HuH-7 (cell line): ENCODE measurements at regions not wholly inside any gene's neighbourhood (a gene's known extent, or its start where the extent isn't known, plus 50 kb on each side); places are given as distances from the start of the nearest gene placed in this dataset.

Experiments used
- DNase-seq: peaks from one replicate; pipeline ENCODE4 v3.0.0; 2011; ENCODE audit warnings: low spot score

DNA sequence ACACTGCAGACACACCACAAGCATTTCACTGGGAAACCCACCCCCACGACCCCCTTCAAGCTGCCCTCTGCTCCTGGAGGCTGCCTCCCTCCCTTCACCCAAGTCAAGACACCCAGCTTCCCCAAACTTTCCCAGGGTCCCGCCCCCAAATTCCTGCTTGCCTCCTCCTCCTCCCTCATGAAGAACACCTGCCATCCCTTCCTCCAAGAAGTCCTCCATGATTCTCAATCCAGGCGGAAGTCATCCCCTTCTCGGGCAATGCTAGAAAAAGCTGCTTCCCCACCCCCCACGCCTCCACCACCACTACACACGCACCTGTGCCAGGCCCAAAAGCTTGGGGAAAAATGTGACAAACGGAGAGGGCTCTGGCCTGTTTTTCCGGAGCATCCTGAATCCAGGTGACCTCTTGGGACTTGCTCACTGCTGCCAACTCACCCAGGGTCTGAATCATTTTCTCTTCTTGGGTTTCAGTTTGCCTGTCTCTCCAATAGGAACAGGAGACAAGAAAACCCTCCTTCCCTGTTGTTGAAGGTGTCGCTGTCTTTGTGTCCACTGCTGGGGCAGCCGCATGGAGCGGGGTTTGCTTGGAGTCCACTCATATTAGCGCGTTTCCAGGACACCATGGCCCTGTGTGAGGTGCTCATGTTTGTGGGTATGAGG, 101.0 kb upstream of the CASZ1 start:
- no peak for DNase-seq

DNA sequence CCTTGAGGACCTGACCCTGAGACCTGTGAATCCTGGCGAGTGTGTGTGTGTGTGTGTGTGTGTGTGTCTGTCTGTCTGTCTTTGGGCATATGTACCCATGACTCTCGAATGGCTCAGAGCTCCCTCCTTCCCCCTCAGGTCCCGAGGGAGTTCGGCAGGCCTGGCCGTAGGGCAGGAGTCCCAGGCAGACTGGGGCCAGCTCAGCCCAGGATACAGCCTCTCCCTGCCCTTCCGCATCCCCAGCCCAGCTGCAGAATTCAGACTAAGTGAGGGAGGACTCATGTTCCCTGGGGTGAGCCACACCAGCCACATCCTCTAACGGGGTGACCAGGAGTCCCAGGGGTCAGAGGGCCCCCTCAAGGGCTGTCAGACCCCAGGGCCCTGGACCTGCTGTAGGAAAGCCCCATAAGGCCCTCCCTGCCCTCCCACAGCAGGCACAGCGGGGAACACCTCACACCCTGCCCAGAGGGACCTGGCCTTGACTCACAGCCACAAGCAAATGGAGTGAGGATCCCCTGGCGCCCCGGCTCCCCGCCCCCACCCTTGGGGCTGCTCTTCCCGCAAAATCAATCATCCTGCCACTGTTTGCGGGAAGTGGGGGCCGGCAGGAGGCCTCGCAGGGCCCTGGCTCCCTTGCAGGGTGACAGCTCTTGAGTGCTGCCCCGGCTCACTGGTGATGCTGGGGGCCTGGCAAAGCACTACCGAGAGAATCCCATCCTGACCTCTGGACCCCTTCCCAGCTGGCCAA, 101.7 kb upstream of the CASZ1 start:
- DNase-seq = no peak

DNA sequence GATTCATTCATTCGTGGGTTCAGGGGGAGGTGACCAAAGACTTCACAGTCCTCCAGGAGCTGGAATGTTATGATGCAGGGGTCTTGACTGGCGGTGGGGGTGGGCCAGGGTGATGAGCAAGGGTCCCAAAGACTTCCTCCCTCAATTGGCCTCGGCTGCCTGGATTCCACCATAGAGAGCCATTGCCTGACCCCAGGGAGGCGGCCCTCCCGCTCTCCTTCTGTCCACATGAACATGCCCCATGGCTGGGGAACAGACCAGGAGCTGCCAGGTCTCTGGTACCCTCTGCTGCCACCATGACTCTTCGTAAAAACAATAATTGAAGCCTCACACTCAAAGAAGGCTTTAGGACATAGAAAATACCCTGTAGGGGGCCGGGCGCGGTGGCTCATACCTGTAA, 102.5 kb upstream of the CASZ1 start:
- DNase-seq = no peak

DNA sequence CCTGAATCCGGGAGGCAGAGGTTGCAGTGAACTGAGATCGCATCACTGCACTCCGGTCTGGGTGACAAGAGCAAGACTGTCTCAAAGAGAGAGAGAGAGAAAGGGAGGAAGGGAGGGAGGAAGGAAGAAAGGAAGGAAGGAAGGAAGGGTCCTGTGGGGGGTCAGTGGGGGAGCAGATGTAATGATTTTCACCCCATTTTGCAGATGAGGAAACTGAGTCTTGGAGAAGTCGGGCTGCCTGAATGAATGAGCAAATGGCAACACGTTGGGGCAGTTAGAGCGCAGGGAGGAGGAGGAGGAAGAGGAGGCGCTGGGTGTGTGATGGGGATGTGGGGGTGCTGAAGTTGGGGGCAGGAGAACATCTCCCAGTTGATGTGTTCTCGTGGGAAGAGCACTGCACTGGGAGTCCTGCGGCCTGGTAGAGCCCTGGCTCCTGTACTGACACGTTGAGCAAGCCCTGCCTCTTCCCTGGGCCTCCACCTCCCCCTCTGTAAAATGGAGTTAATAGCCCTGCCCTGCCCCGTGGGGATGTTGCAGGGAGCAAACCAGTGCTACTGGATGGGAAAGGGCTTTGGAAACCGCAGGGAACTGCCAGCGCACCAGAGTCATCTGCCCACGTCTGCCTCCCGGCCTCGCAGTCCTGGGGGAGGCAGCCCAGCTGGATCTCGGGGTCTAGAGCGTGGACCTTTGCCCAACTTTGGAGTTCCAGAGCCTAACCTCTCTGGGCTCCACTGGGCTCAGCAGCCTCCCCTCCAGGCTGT, 103.2 kb upstream of the CASZ1 start:
- DNase-seq = no peak

DNA sequence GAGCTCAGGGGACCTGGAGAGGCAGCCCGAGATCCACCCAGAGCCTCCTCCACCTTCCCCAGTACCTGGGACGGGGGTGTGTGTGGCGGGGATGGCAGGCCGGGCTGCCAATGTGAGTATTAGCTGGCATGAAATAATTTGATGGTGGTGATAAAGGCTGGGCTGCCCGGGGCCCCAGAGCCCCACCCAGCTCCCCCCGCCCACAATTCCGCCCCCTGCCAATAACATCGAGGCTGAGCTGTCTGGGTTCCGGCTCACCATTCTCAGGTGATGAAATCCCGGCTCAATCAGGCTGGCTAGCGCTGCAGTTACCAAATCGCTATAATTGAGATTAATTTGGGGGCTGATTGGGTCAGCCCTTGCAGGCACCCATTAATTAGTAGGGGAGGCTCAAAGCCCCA, 103.8 kb upstream of the CASZ1 start:
- no peak for DNase-seq

DNA sequence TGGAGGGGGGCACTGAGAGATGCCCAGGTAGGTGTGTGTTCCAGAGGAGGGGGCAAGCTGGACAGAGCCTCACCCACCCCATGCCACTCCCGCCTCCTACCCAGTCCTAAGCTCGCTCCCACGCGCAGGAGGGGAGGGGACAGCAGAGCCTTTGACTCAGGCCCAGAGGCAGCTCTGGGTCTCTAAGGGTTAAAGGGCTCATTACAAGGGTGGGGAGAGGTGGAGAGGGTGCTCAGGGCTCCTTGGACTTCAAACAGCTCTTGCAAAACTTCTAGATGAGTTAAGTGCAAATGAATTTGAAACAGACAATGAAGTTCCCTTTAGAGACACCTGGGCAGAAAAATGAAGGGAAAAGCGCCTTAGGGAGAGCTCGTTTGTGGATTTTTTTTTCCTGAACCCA, 104.2 kb upstream of the CASZ1 start:
- DNase-seq = no peak

DNA sequence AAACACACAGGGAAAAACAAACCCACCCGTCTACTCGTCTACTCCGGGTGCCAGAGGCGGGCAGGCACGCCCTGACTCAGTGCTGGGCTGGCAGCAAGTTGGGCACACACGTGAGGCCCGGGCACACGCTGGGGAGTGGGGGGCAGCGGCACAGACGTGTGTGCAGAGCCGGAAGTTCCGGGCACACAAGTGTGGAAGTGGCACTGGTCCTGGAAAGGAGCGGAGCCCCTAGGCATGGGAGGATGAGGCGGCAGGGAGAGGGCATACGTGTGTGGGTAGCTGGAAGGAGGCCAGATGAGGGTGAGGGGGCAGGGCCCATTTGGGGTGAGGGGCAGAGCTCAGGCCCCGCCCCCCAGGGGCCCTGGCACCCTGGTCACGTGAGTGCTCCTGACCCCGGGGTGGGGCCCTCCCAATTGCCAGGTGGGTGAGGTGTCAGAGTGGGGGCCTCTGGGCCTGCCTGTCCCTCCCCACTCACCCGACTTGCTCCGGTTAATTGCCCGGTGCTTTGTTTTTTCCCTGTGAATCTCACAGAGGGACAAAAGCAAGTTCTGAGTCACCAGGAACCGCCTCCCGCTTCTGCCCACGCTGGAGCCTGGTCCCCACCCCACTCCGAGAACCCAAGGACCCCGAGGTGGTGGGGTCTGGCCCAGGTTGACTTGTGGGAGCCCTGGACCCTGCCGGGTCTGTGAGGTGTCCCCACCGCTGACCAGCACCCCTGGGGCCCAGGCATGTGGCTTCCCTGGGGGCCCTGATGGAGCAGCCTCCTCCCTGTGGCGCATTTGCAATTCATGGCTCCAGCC, 104.8 kb upstream of the CASZ1 start:
- DNase-seq = no peak

DNA sequence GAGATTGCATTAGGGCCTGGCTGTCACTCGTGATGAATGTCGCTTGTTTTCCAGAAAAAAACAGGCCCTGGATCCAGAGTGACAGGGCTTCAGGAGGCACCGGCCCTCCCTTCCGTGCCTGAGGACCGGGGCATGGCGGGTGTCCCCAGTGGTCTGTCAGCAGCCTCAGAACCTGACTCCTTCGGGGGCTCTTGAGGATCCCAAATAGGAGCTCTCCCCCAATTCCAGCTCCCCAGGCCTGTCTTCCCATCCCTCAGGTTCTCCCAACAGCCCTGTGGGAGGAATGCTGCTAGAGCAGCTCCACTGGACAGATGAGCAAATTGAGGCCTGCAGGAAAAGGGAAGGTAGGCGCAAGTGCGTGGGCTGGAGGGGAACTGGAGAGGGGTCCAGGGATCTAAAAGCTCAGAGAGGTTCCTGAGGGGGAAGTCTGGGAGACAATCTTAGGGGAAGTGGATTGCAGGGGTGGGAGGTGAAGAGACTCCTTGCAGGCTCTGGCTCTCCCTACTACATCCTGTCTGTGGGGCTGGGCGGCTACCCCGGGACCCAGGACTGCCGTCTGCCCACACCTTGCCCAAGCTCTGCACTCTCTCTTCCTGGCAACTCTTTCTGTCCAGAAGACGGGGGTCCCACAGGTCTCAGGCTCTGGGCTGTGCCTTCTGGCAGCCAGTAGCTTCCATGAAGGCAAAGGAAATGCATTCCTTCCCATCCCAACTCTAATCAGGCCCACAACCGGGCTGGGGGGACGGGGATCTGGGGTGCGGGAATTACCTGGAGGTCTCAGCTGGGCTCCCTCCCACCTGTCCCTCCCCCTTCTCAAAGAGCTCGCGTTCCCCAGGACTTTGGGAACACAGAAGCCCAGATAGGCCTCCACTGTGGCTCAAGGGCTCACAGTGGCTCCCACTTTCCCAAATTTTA, 105.7 kb upstream of the CASZ1 start:
- DNase-seq = no peak

DNA sequence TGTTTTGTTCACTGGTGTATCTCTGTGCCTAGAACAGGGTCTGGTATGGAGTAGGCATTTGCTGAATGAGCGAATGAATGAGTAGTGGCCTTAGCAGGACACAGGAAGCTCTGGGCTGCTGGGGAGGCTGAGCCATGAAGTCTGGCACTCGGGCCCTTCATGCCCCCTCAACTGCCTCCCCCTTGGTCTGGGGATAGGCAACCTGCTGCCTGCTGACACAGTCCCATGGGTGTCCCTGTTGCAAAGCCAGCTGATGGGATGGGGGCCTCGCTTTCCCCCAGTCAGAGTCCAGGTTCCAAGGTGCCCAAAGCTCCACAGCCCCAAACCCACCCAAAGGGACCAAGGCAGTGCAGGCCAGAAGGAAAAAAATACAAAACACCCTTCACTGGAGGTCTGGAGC, 107.0 kb upstream of the CASZ1 start:
- DNase-seq = no peak

DNA sequence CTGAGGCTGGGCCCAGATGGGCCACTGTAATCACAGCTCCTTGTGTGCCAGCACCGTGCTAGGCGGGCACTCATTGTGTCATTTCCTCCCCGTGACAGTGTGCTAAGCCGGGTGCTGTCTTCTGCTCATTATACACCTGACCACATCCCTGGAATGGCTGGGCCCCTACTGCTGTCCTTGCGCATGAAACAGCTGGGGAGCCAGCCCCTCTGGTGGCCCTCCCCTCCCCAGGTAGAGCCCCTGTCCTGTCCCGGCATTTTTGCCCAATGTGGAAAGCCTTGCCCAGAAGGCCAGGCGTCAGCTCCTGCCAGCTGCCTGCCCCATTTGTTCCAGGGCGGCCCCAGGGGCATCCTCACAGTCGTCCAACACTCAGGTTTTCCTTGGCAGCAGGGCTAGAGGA, 107.4 kb upstream of the CASZ1 start:
- DNase-seq = no peak

DNA sequence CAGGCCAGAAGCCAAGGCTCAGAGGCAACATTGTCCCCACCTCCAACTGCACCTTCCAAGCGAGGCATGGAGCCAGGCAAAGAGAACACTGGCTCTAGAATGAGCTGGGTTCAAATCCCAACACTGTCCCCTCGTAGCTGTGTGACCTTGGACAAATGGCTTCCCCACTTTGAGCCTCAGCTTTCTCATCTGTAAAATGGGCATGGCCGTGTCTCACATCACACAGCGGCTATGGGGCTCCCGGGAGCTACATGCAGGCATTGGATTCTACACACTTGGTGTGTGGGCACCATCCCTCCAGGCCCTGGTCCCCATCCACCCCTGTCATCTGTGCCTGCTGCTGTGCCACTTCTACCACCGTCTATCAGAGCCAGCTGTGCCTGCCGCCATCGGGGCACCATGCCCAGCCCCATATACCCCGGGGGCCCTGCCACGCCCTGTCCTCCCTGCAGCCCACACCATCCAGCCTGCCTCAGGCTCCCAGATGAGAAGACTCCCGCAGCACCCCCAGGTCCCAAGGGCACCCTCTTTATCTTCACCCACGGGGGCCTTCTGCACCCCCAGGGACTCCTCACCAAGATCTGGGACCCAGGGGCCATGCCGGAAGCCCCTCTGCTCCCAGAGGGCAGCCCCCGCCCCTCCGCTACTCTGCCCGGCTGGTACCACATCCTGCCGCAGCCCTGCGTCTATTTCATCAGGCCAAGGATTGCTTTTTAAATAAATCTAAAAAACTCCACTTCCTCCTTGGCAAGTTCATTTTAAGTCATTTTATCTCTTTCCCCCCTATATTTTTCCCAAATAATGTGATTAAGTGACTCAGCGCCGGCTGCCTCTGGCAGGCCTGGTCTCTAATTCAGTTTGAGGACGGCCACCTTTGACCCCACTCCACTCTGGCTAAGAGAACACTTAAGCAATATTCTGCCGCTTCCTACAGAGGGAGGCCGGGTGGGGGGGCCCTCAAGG, 107.8 kb upstream of the TARDBP start:
- DNase-seq = no peak

DNA sequence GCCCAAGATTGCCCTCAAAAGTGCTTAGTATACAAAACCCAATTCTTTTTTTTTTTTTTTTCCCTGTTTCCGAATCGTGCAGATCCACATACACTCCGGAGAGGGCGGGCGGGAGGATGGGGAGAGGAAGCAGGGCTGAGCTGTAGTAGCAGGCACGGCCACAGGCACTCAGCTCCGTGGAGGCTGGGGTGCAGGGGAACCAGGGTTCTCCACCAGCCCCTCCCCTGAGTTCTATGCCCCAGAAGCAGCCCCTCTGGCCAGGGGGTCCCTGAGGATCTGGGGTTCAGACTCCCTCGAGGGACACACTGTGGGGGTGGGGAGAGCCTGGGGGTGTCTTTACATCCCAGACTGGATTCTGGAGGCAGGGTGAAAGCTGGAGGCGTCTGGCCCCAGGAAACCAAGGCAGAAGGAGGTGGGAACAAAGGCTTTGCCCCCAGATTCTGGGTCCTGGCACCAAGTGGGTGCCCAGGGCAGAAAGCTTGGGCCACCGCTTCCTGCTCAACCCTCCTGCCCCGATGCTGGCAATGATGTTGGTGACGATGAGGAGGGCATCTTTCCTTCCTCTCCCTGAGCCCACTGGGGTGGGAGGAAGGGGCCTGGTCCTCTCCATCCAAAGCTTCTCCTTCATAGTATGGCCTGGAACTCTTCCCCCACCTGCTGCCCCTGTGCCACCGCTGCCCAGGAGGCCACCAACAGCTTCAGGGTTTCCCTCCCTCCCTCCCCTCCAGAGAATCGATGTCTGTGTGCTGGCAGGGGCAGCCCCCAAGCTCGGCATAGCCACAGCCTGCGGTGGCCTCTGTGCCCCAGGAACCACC, 106.4 kb upstream of the TARDBP start:
- no peak for DNase-seq

DNA sequence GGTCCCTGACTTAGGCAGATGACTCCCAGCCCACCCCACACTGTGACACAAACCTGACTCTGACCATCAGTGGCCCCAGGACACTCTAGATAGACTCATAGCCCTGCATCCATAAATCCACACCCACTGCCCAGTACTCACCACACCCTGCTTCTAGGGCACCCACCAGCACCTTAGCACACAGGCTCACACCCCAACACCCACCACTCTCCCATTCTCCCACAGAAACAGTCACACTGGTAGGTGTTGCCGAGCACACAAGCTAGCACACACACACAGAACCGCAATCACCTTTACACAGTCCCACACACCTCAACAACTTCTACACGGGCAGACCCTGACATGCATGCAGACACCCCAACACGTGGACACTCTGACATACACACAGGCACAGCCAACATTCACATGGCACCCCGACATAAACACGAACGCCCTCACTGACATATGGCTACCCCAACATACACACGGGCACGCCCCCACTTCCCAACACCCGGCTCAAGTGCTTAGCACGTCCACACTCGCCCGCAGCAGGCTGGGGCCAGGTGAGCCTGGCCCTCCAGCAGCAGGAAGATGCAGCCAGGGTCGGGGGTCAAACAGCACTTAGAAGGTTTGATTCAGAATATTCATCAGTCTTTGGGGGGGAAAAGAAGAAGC, 105.5 kb upstream of the TARDBP start:
- no peak for DNase-seq

DNA sequence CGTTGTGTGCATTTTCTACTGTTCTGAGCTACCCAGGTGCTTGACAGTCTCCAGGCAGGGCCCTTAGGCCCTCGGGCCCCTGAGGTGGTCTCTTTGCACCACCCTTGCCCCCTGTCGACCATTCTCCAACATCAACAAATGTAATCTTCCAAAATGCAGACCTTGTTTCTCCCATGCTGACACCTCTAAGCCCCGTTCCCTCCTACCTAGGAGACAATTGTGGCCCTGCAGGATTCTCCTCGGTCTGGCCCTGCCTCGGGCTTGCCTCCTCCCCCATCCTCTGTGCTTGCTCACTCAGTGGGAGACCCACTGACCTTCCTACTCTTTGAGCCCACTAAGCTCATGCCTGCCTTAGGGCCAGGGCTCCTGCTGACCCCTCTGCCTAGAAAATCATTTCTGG, 104.2 kb upstream of the TARDBP start:
- DNase-seq = no peak

DNA sequence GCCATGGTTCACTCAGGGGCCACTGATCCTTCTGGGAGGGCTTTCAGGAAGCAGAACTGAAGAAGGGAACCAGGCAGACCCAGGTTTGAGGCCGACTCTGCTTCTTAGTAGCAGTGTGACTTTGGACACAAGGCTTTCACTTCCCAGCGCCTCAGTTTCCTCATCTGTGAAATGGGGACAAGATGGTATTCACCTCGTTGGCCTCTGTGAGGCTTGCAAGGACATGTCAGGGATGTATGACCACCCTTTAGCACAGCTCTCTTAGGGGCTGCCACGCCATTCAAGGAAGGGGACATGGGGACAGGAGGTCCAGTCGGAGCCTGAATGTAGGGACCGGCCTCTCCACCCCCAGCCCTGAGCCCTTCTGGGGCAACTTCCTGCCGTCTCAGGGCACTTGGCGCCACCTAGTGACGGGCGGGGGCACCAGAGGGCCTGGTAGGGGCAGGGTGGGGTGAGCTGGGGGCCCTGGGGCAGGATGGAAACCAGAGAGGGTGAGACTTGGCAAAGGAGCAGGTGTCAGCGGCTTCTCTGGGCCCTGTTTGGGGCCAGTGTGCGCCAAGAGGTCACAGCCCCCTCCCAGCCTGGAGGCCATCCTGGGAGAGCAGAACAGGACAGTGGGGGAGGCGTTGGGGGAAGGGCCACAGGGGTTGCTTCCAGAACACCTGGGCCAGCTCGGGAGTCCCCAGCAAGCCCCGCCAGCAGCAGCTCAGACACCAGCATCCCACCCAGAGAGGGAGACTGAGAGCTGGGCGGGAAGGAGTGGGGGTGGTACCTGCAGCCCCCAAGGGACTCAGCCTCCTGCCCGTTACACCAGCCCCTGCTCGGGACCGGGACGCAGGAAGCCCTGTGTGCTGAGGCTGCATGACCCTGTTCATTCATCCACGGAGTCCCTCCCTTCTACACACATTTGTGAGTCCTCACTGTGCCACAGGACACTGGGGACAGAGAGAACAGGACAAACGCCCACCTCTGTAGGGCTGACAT, 102.5 kb upstream of the TARDBP start:
- DNase-seq = peak; percentile 74

DNA sequence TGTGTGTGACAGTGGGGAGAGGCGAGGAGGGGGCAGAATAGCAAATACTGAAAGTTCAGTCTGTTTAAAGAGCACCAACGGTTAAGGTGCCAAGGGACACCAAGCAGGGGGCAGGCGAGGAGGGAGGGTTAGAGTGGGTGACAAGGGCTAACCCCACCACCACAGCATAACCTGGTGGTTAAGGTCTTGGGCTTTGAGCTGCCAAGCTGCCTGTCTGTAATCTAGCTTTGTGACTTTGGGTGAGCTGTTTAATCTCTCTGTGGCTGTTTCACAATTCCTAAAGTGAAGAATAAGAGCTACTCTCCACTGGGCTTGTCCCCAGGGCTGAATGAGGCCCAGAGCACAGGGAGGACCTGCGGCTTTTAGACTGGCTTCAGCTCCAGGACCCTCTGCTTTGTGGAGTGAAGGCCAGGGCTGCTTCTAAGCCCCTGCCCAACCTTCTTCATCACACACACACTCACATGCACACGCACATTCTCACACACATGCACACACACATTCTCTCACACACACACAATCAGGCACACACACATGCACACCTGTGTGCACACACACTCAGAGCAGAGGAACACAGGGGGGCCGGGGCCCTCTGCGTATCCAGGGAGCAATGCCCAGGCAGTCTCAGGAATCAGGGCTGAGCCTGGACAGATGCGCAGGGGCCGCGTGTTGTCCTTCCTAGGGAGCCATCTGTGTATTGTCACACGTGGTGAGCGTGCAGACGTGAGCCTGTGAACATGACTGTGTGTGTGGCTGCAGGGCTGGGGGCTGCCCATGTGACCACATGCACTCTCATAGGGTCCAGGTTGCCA, 101.6 kb upstream of the TARDBP start:
- no peak for DNase-seq
